GM12892 (cell line): ENCODE measurements at regions not wholly inside any gene's neighbourhood (a gene's known extent, or its start where the extent isn't known, plus 50 kb on each side); places are given as distances from the start of the nearest gene placed in this dataset.

ENCODE experiments used
- POLR2A ChIP-seq: IDR thresholded peaks from 2 replicates; pipeline ENCODE4 v1.6.1; 2011; ENCODE audit warnings: low read depth, low read length, control low read depth
- POLR2AphosphoS5 ChIP-seq: IDR thresholded peaks from 2 replicates; pipeline ENCODE4 v1.6.1; 2011; ENCODE audit warnings: low read depth, low read length, control low read depth

- no peak for TF ChIP-seq POLR2AphosphoS5
- TF ChIP-seq POLR2A, result no peak
These were observed 593.8 kb downstream of the LRRIQ3 start for GRCh38 chr1:73604211-73604610.
